ENCODE measurements at regions not wholly inside any gene's neighbourhood (a gene's known extent, or its start where the extent isn't known, plus 50 kb on each side); places are given as distances from the start of the nearest gene placed in this dataset.

DNA sequence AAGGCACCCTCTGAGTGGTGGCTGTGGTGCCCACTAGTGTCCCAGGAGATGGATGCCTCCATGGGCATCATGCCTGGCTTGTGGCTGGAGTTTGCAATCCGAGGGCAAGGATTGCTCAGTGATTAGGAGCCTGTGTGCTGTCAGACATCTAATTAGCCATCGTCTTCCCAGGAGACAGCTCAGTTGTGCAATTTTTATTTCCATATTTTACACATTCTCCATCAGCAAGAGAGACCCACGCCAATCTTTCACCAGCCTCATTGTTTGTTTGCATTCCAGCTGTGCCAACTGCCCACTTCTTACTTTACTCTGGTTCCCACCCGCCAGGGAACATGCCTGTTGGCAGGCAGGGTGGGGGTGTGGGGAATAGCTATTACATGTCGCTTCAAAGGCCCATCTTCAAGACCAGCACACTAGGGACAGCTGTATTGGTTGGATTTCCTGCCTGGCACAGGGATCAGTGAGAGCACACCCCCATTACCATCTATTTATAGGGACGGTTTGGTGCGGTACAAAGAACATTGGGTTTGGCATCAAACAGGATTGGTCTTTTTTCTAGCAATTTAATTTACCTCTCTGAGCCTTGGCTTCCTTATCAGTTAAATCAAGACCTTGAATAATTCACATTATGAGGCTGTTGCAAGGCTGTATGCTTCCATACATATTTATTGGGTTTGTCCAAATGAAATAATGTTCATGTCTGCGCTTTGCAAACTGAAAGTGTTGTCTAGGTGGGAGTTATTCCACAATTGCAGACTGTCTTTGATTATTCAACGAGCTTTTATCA lies 80.7 kb upstream of the NAV2 start:
- DNase-seq (ENCODE audit: low read depth) = no peak
- no peak overlapping the region for H3K4me3 ChIP-seq (ENCODE audit: low read depth, low read length)
- no peak for TF ChIP-seq POLR2A (IDR thresholded peaks at IDR 0.05; ENCODE audit: extremely low read depth, insufficient read length)
- TF ChIP-seq MYC (IDR thresholded peaks at IDR 0.05; ENCODE audit: low read depth, low read length) = no peak
- TF ChIP-seq, protein P1, sequence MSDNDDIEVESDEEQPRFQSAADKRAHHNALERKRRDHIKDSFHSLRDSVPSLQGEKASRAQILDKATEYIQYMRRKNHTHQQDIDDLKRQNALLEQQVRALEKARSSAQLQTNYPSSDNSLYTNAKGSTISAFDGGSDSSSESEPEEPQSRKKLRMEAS (IDR thresholded peaks at IDR 0.05; ENCODE audit: low read depth, low read length) = no peak
- TF ChIP-seq, protein P2, sequence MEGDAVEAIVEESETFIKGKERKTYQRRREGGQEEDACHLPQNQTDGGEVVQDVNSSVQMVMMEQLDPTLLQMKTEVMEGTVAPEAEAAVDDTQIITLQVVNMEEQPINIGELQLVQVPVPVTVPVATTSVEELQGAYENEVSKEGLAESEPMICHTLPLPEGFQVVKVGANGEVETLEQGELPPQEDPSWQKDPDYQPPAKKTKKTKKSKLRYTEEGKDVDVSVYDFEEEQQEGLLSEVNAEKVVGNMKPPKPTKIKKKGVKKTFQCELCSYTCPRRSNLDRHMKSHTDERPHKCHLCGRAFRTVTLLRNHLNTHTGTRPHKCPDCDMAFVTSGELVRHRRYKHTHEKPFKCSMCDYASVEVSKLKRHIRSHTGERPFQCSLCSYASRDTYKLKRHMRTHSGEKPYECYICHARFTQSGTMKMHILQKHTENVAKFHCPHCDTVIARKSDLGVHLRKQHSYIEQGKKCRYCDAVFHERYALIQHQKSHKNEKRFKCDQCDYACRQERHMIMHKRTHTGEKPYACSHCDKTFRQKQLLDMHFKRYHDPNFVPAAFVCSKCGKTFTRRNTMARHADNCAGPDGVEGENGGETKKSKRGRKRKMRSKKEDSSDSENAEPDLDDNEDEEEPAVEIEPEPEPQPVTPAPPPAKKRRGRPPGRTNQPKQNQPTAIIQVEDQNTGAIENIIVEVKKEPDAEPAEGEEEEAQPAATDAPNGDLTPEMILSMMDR (IDR thresholded peaks at IDR 0.05; ENCODE audit: low read depth, low read length) = no peak

DNA sequence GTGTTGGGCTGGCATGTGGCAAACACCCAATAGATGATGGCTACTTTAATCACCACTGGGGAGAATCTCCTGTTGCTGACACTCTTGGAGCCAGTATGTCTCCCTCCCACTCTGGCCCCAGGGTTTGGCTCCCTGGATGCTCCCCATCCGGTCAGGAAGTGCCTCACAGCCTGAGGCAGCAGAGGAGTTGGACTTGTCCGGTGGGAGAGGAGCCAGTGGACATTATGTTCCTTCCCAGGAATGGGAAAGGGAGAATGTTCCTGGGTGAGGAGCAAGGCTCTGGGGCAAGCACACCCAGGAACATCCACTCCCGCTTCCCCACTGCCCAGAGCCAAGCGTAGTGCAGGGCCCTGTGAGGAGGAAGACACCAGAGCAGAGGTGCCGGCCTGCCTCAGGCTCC lies 84.6 kb upstream of the NAV2 start:
- TF ChIP-seq MYC (IDR thresholded peaks at IDR 0.05; ENCODE audit: low read depth, low read length) = no peak
- no peak for TF ChIP-seq POLR2A (IDR thresholded peaks at IDR 0.05; ENCODE audit: extremely low read depth, insufficient read length)
- TF ChIP-seq, protein P2 (IDR thresholded peaks at IDR 0.05; ENCODE audit: low read depth, low read length) = no peak
- TF ChIP-seq, protein P1 (IDR thresholded peaks at IDR 0.05; ENCODE audit: low read depth, low read length) = no peak
- no peak overlapping the region for H3K4me3 ChIP-seq (ENCODE audit: low read depth, low read length)
- no peak for DNase-seq (ENCODE audit: low read depth)

DNA sequence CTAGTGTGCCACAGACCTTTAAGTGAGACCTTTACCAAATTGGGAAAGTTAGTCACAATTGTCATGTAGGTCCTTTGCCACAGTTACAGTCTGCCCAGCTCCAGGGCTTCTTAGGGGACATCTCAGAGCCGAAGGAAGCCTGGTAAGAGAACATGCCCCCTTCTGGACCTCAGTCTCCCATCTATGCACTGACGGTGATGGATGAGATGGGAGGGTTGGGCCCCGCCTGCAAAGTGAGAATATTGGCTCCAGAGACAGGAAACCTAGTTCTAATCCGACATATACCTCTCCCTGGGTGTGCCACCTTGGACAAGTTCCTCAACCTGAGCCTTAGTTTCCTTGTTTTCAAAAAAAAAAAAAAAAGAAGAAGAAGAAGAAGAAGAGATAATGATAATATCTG lies 85.1 kb upstream of the NAV2 start:
- no peak for DNase-seq (ENCODE audit: low read depth)
- no peak overlapping the region for H3K4me3 ChIP-seq (ENCODE audit: low read depth, low read length)
- TF ChIP-seq, protein P2 (IDR thresholded peaks at IDR 0.05; ENCODE audit: low read depth, low read length) = no peak
- no peak for TF ChIP-seq POLR2A (IDR thresholded peaks at IDR 0.05; ENCODE audit: extremely low read depth, insufficient read length)
- TF ChIP-seq, protein P1 (IDR thresholded peaks at IDR 0.05; ENCODE audit: low read depth, low read length) = no peak
- no peak for TF ChIP-seq MYC (IDR thresholded peaks at IDR 0.05; ENCODE audit: low read depth, low read length)

DNA sequence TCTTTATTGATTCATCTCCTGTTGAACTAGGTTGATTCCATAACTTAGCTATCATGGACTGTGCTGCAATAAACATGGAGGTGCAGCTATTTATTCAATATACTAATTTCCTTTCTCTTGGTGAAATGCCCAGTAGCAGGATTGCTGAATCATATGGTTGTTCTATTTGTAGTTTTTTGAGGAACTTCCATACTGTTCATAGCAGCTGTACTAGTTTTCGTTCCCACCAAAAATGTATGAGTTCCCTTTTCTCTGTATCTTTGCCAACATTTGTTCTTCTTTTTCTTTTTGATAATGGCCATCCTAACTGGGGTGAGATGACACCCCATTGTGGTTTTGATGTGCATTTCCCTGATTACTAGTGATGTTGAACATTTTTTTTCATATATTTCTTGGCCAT lies 87.2 kb upstream of the NAV2 start:
- TF ChIP-seq POLR2A (IDR thresholded peaks at IDR 0.05; ENCODE audit: extremely low read depth, insufficient read length) = no peak
- TF ChIP-seq, protein P2 (IDR thresholded peaks at IDR 0.05; ENCODE audit: low read depth, low read length) = no peak
- TF ChIP-seq, protein P1 (IDR thresholded peaks at IDR 0.05; ENCODE audit: low read depth, low read length) = no peak
- TF ChIP-seq MYC (IDR thresholded peaks at IDR 0.05; ENCODE audit: low read depth, low read length) = no peak
- H3K4me3 ChIP-seq (ENCODE audit: low read depth, low read length) = no peak overlapping the region
- peak; percentile 23 for DNase-seq (ENCODE audit: low read depth)

DNA sequence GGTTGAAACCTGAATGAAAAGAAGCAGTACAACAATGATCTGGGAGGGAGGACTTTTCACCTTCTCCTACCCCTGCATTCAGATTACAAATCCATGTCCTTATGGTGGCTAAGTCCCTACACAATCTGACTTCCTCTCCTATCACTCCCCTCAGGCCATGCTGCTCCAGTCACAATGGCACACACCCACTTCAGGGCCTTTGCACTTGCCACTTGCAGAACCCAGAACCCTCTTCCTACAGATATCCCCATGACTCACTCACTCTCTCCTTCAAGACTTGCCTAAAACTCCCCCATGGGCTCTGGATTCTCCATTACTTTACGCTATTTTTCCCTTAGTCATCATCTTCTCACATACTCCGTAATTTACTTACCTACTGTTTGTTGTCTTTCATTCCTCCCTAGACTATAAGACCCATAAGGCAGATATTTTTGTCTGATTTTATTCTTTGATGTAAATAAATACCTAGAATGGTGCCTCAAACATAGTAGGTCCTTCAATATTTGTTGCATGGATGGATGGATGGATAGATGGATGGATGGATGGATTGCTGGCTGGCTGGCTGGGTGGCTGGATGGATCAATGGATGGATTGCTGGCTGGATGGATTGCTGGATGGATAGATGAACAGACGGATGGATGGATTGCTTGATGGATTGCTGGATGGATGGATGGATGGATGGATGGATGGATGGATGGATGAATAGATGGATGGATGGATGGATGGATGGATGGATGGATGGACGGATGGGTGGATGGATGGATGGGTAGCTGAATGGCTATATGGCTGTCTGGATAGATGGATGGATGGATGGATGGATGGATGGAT lies 94.7 kb upstream of the NAV2 start:
- TF ChIP-seq MYC (IDR thresholded peaks at IDR 0.05; ENCODE audit: low read depth, low read length) (no peak), POLR2A (IDR thresholded peaks at IDR 0.05; ENCODE audit: extremely low read depth, insufficient read length) (no peak)
- TF ChIP-seq, protein P1 (IDR thresholded peaks at IDR 0.05; ENCODE audit: low read depth, low read length) = no peak
- TF ChIP-seq, protein P2 (IDR thresholded peaks at IDR 0.05; ENCODE audit: low read depth, low read length) = no peak
- H3K4me3 ChIP-seq (ENCODE audit: low read depth, low read length) = no peak overlapping the region
- DNase-seq (ENCODE audit: low read depth) = no peak

All from NB4 (cell line).